ENCODE measurements at regions not wholly inside any gene's neighbourhood (a gene's known extent, or its start where the extent isn't known, plus 50 kb on each side); places are given as distances from the start of the nearest gene placed in this dataset.

DNA sequence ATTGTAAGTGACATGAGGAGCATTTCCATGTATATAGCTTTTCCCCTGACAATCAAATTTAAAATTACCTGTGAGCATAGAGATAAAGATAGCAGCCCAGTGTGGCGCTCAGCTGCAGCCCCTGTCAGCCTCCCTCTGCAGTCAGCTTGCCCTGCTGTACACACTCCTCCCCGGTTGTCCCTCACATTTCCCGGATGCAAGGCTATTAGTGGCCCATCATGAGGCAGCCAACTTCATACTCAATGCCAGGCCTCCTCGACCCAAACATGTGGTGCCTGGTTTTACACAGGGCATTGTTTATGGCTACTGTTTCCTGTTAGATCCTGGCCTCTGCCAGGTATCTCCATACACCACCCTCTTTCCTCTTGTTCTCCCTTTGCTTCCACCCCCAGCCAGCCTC is 116.1 kb upstream of the SH3BP4 start:
- DNase-seq (ENCODE audit: low read depth in 2 of 2): no peak

DNA sequence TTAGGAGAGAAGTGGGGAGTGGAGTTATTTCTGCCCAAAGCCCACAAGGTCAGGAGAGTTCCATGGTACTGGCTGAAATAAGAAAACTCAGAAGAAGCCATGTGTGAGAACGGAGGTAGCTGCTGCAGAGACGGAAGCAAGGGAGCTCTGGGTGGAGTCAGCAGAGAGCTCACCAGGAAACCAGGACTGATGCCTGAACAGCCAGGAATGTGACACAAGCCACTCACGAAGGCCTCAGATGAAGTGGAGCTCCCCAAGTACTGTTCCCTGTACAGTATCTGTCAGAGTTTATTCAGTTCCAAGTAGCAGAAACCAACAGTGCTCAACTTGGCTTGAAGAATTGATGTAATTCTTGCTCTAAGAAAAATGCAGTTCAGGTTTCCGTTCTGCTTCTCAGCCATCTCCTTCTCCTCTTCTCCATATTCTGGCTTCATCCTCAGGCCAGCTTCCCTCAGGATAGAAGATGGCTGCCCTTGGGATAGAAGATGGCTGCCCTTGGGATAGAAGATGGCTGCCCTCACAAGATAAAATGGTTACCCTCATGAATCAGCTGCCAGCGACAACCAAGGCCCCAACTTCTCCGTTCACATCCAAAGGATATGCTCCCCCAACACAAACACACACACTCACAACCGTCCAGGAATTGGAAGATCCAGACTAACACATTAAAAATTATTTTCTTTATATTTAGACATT is 117.4 kb upstream of the SH3BP4 start:
- no peak for DNase-seq (ENCODE audit: low read depth in 2 of 2)

- no peak for DNase-seq (ENCODE audit: low read depth in 2 of 2)
Measured at GRCh38 chr2:234830853-234831252, 121.0 kb upstream of the SH3BP4 start.

- no peak for DNase-seq (ENCODE audit: low read depth in 2 of 2)
Measured at GRCh38 chr2:234829074-234829455, 122.8 kb upstream of the SH3BP4 start.

GRCh38 chr2:234828382-234829073 is 123.3 kb upstream of the SH3BP4 start:
- no peak for DNase-seq (ENCODE audit: low read depth in 2 of 2)

DNA sequence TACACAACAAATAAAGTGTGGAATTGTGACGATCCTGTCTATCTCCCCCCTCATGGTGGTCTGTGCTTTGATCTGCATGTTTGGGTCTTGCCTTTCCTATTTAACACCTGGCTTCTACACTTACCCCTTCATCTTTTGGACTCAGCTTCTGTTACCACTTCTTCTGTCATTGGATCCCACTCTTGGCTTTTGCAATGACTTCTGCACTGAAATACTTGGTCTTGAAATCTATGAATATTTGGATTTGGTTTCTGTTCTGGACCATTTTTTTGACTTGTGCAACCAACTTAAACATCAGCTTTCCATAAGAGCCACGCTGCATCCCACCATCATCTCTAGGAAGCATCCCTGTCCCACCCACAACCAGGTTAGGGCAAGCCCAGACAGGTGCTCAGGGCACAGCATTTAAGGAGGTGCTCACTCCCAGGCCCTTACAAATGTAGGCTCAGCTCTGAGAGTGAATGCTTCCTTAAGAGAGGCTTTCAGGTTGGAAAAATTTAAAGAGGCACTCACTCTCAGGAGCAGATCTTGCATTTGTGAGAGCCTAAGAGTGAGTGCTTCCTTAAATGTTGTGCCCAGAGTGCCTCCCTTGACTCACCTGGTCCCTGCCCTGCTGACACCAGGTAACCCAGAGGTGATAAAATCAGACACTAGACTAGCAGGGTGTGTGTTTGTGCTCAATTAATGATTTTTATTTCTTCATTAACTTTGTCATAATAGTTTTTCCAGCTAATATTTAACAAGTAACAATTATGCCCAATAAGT is 124.5 kb upstream of the SH3BP4 start:
- no peak for DNase-seq (ENCODE audit: low read depth in 2 of 2)

- no peak for DNase-seq (ENCODE audit: low read depth in 2 of 2)
Measured at GRCh38 chr2:234826681-234827080, 125.1 kb upstream of the SH3BP4 start.

DNA sequence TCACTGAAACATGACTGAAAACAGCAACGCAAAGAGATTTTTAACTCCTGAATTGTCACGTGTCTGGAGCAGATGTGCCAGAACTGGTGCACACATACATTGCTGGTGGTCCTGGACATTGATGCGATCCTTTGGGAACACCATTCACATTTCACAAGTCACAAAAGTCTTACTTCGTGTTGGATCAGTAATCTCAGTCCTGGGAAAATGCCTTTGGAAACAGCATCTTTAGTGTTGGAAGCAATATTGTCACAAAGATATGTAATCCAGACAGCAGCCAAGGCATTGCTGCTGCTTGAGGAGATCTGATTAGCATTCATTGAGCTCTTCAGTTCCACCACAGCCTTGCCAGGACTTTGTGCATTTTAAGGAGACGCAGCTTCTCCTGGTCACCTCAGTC is 126.2 kb upstream of the SH3BP4 start:
- DNase-seq (ENCODE audit: low read depth in 2 of 2): no peak

- no peak for DNase-seq (ENCODE audit: low read depth in 2 of 2)
Measured at GRCh38 chr2:234823877-234824376, 127.9 kb upstream of the SH3BP4 start.

GRCh38 chr2:234823196-234823876 is 128.5 kb upstream of the SH3BP4 start:
- DNase-seq (ENCODE audit: low read depth in 2 of 2): no peak

- no peak for DNase-seq (ENCODE audit: low read depth in 2 of 2)
Measured at GRCh38 chr2:234821946-234822475, 129.8 kb upstream of the SH3BP4 start.

DNA sequence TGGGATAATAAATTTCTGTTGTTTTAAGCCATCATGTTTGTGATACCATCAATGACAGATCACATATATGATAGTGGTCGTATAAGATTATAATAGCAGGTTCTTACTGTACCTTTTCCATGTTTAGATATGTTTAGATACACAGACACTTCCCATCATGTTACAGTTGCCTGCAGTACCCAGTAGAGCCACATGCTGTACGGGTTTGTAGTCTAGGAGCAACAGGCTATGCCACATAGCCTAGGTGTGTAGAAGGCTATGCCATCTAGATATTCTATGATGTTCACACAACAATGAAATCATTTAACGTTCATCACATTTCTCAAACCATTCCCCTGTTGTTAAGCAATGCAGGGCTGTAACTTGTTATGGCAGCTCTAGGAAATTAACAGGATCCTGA is 132.9 kb upstream of the SH3BP4 start:
- DNase-seq (ENCODE audit: low read depth in 2 of 2): no peak

- no peak for DNase-seq (ENCODE audit: low read depth in 2 of 2)
Measured at GRCh38 chr2:234816491-234816890, 135.3 kb upstream of the SH3BP4 start.

- DNase-seq (ENCODE audit: low read depth in 2 of 2): no peak
Measured at GRCh38 chr2:234816056-234816455, 135.8 kb upstream of the SH3BP4 start.

DNA sequence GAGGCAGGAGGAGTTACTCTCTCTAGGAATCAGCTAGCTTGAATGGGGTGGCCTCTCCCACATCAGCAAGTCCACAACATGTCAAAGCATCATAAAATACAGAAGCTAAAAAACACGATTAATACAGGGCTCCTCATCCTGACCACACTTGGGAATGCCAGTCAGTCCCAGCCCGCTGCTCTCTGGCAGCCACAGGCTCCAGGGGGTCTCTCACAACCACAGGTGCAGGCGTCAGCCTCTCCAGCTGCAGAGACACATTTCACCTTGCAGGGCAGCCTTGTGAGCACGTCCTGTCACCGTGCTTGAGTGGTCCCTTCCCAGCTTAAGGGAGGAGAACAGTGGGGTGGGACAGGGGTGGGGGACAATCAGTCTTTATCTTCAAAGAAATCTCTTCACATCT is 137.4 kb upstream of the SH3BP4 start:
- DNase-seq (ENCODE audit: low read depth in 2 of 2): no peak

DNA sequence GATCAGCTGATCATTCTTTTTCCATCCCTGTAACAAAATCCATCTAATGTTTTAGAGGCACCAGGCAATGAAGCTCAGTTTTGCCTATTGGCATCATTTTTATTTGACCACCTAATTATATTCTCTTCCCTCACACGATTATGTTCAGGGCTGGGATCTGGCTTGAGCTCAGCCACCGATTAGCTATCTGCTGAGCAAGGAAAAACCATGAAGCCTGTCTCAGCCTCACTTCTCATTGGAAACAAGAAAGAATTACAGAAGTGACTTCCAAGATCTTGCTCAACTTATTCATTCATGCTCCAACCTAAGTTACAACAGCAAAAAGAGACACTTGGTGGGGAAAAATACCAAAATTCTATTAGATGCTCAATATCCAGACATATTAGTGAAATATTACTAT is 139.0 kb upstream of the SH3BP4 start:
- no peak for DNase-seq (ENCODE audit: low read depth in 2 of 2)

DNA sequence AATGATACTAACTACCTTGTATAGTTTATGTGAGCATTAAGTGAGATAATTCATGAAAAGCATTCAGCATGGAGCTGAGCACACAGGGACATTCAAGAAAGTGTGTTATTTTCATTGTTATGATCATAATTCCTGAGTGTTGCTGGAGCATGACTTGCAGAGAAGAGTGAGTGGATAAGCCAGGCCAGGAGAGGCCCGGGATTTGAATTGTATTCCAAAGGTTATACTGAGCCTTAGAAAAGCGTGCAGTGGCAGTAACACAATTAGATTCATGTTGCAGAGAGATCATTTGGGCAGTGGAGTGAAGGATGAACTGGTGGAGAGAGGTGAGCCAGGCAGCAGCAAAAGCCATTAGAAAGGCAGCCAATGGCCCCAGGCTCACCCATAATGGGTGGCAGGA is 142.9 kb upstream of the SH3BP4 start:
- DNase-seq (ENCODE audit: low read depth in 2 of 2): no peak

GRCh38 chr2:234806818-234807217 is 145.0 kb upstream of the SH3BP4 start:
- DNase-seq (ENCODE audit: low read depth in 2 of 2): no peak

GRCh38 chr2:234805836-234806235 is 146.0 kb upstream of the SH3BP4 start:
- no peak for DNase-seq (ENCODE audit: low read depth in 2 of 2)

GRCh38 chr2:234804704-234805103 is 147.1 kb upstream of the SH3BP4 start:
- DNase-seq (ENCODE audit: low read depth in 2 of 2): no peak

DNA sequence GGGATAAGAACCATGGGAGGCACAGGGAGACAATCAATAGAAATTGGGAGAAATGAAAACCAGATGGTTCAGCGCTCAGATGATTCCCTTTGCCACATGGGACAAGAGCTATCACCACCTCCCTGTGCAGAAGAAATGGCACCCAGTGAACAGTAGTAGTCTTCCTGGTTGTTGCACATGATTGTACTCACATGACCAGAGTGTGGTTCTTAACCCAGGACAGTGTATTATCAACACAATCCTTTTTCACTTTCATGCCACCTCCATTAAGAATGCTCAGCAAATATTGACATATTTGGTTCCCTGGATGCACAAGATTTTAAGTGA is 149.0 kb upstream of the SH3BP4 start:
- no peak for DNase-seq (ENCODE audit: low read depth in 2 of 2)
